K562 (cell line): ENCODE measurements at regions not wholly inside any gene's neighbourhood (a gene's known extent, or its start where the extent isn't known, plus 50 kb on each side); places are given as distances from the start of the nearest gene placed in this dataset.
A peak's percentile ranks its signal among the peaks of the same experiment; 100 is the strongest.

ENCODE experiments used
- ATAC-seq: fragments of 200-7000 bp; cut with Tn5 transposase; 3 replicates; pipeline ENCODE4 v1.9.1; 2020; ENCODE audit warnings: moderate library complexity
- BruUV-seq: library from RNA; stranded (reverse); fragments of 400-500 nt; replicated peaks from 2 replicates; lab custom pipeline; 2021; lab: Mats Ljungman, UMichigan
- CTCF ChIA-PET: fragments of 300-600 bp; formaldehyde crosslinking; extraction: SDS; loops from one replicate; lab custom pipeline; 2021; ENCODE audit warnings: low intra/inter-chr PET ratio; lab: Yijun Ruan, JAX
- POLR2A ChIA-PET: fragments of 300-600, 350-650 bp; sonication (Branson Sonifier 250); formaldehyde crosslinking; extraction: SDS; loops from one replicate; lab custom pipeline; 2021; ENCODE audit warnings: antibody characterized with exemption, inconsistent platforms; lab: Yijun Ruan, JAX
- DNase-seq, 4 experiments: peaks; one replicate each; pipeline versions ENCODE4 v3.0.0 to v3.0.0-alpha.2; 2011 to 2018; ENCODE audit warnings: low spot score in 3 of 4, mixed read lengths in 3 of 4; ENCODE audit errors: extremely low read depth in 1 of 4
- FAIRE-seq: peaks from 2 replicates; lab custom pipeline; 2011; peaks lifted over from hg19 to GRCh38; lab: Jason Lieb, UNC
- H2AFZ ChIP-seq: 2 replicates; pipeline ENCODE4 v1.6.0; 2011; ENCODE audit warnings: low read depth, low read length, control low read depth, inconsistent platforms
- H3K27ac ChIP-seq: fragments of 200-600 bp; 3 replicates; pipeline ENCODE4 v1.8.0; 2011; ENCODE audit warnings: low read depth, mild to moderate bottlenecking, control low read depth, inconsistent platforms, low read length, moderate library complexity, mixed read lengths; ENCODE audit errors: extremely low read depth
- H3K27me3 ChIP-seq, 2 experiments: fragments of 300-600 bp in 1 of 2; 2 replicates in 1 of 2; 3 replicates in 1 of 2; pipeline versions ENCODE4 v1.6.0 to v1.8.0; 2011; ENCODE audit warnings: inconsistent platforms in 2 of 2, low read length in 2 of 2, mild to moderate bottlenecking in 1 of 2, mixed read lengths in 1 of 2, moderate library complexity in 1 of 2; ENCODE audit not compliant: control insufficient read depth in 2 of 2, insufficient read depth in 2 of 2
- H3K36me3 ChIP-seq: fragments of 300-600 bp; 3 replicates; pipeline ENCODE4 v1.8.0; 2011; ENCODE audit warnings: mild to moderate bottlenecking, low read length, inconsistent platforms; ENCODE audit not compliant: control insufficient read depth, insufficient read depth
- H3K4me1 ChIP-seq, 2 experiments: fragments of 200-600 bp in 1 of 2; replicated peaks in 1 of 2; 2 replicates in 1 of 2; 3 replicates in 1 of 2; pipeline versions ENCODE4 v1.5.1 to v1.8.0; 2011; ENCODE audit warnings: inconsistent platforms in 2 of 2, low read length in 2 of 2, mild to moderate bottlenecking in 1 of 2, mixed read lengths in 1 of 2, moderate library complexity in 1 of 2; ENCODE audit not compliant: control insufficient read depth in 2 of 2, insufficient read depth in 2 of 2
- H3K4me2 ChIP-seq: 2 replicates; pipeline ENCODE4 v1.6.1; 2011; ENCODE audit warnings: low read length, control low read depth, inconsistent platforms, mixed read lengths; ENCODE audit not compliant: insufficient read depth
- H3K4me3 ChIP-seq: fragments of 200-600 bp; sonication (generic), shearing (Covaris generic); 2 replicates; pipeline ENCODE4 v1.5.1; 2016; ENCODE audit warnings: control low read depth, inconsistent platforms
- H3K79me2 ChIP-seq: fragments of 200-600 bp; 3 replicates; pipeline ENCODE4 v1.8.0; 2011; ENCODE audit warnings: low read length, inconsistent platforms; ENCODE audit not compliant: control insufficient read depth, insufficient read depth
- H3K9ac ChIP-seq, 2 experiments: 2 replicates each; pipeline versions ENCODE4 v1.6.0 to v1.6.1; 2011; ENCODE audit warnings: low read depth in 2 of 2, low read length in 2 of 2, control low read depth in 1 of 2, inconsistent platforms in 1 of 2, mild to moderate bottlenecking in 1 of 2, mixed read lengths in 1 of 2; ENCODE audit not compliant: insufficient read depth in 1 of 2
- H3K9me1 ChIP-seq: one replicate; pipeline ENCODE4 v1.6.0; 2011; ENCODE audit warnings: inconsistent platforms, mild to moderate bottlenecking, low read length, moderate library complexity; ENCODE audit not compliant: control insufficient read depth, insufficient read depth
- H3K9me3 ChIP-seq: replicated peaks from 2 replicates; pipeline ENCODE4 v1.5.1; 2011; ENCODE audit warnings: low read depth, low read length, inconsistent platforms; ENCODE audit not compliant: control insufficient read depth, insufficient read depth
- H4K20me1 ChIP-seq: replicated peaks from 2 replicates; pipeline ENCODE4 v1.6.1; 2011; ENCODE audit warnings: low read length, inconsistent platforms, mixed read lengths; ENCODE audit not compliant: control insufficient read depth, insufficient read depth
- BRF1 ChIP-seq: IDR thresholded peaks from 3 replicates; pipeline ENCODE4 v1.6.1; 2011; ENCODE audit warnings: borderline replicate concordance, mild to moderate bottlenecking; ENCODE audit not compliant: insufficient read length; ENCODE audit errors: extremely low read depth
- C11orf30 ChIP-seq: fragments of 450-650 bp; IDR thresholded peaks from 2 replicates; pipeline ENCODE4 v1.6.1; 2016; ENCODE audit warnings: low read depth, mild to moderate bottlenecking
- MAFG ChIP-seq: fragments of 450-650 bp; conservative IDR thresholded peaks from 2 replicates; pipeline ENCODE4 v1.6.1; 2016; ENCODE audit warnings: missing genetic modification characterization, missing compliant biosample characterization
- MAFK ChIP-seq: IDR thresholded peaks from 2 replicates; pipeline ENCODE4 v1.6.1; 2011; ENCODE audit warnings: low read length, improper control_type of control experiment
- MCM3 ChIP-seq: fragments of 450-650 bp; IDR thresholded peaks from 2 replicates; pipeline ENCODE4 v1.6.1; 2016
- NFIC ChIP-seq: fragments of 450-650 bp; IDR thresholded peaks from 2 replicates; pipeline ENCODE4 v1.6.1; 2017; ENCODE audit warnings: mild to moderate bottlenecking, inconsistent platforms
- PKNOX1 ChIP-seq: fragments of 450-650 bp; IDR thresholded peaks from 2 replicates; pipeline ENCODE4 v1.6.1; 2016
- POLR2AphosphoS2 ChIP-seq: IDR thresholded peaks from 2 replicates; pipeline ENCODE4 v1.6.1; 2012; ENCODE audit warnings: low read length, improper control_type of control experiment
- SAP30 ChIP-seq: fragments of 200-600 bp; sonication (generic); IDR thresholded peaks from 2 replicates; pipeline ENCODE4 v1.6.1; 2012; ENCODE audit warnings: borderline replicate concordance, low read depth, mild to moderate bottlenecking, moderate library complexity, low read length, control low read depth, inconsistent platforms; ENCODE audit not compliant: insufficient read depth, poor library complexity, severe bottlenecking
- SNAPC5 ChIP-seq: fragments of 250-450 bp; sonication (Bioruptor Pico); IDR thresholded peaks from 2 replicates; pipeline ENCODE4 v1.8.0; 2021; ENCODE audit warnings: moderate library complexity, mild to moderate bottlenecking, inconsistent platforms
- SNIP1 ChIP-seq: fragments of 450-650 bp; IDR thresholded peaks from 2 replicates; pipeline ENCODE4 v1.7.1; 2017; ENCODE audit warnings: low read depth, mild to moderate bottlenecking
- SREBF2 ChIP-seq: sonication (generic); formaldehyde crosslinking; IDR thresholded peaks from 2 replicates; pipeline ENCODE4 v1.4.0; 2020; ENCODE audit warnings: mild to moderate bottlenecking, missing genetic modification reagents
- XRCC4 ChIP-seq: IDR thresholded peaks from one replicate; pipeline ENCODE4 v1.6.1; 2011; ENCODE audit not compliant: insufficient read depth, insufficient read length; ENCODE audit errors: extremely low read depth
- ZC3H4 ChIP-seq: sonication (generic); formaldehyde crosslinking; IDR thresholded peaks from 2 replicates; pipeline ENCODE4 v1.9.0; 2021; ENCODE audit warnings: missing genetic modification reagents, borderline replicate concordance
- ZNF143 ChIP-seq: sonication (generic); formaldehyde crosslinking; IDR thresholded peaks from 2 replicates; pipeline ENCODE4 v1.9.0; 2022; ENCODE audit warnings: mild to moderate bottlenecking, missing genetic modification reagents
- ZNF282 ChIP-seq: sonication (generic); formaldehyde crosslinking; IDR thresholded peaks from 2 replicates; pipeline ENCODE4 v1.8.1; 2023; ENCODE audit warnings: missing genetic modification reagents
- WGBS: fragments of 100-300 bp; shearing (Covaris generic); methylation state at CpG from one replicate; pipeline ENCODE4 v1.1.6; 2016; ENCODE audit warnings: low coverage, mixed read lengths; ENCODE audit not compliant: insufficient coverage; ENCODE audit errors: missing lambda C conversion rate; 5-methylcytosine and 5-hydroxymethylcytosine counted together
- in situ Hi-C: fragments of 300-500 bp; cut with MboI; formaldehyde crosslinking; loops from 4 replicates; pipeline ENCODE4 v1.15.0; 2018; ENCODE audit warnings: inconsistent platforms, mixed read lengths
- intact Hi-C: fragments of 100-400 bp; cut with micrococcal nuclease; formaldehyde crosslinking; loops from 2 replicates; pipeline ENCODE4 v1.14.2; 2022
- TF ChIP-seq, protein P1 (sequence below): fragments of 450-650 bp; IDR thresholded peaks from 2 replicates; pipeline ENCODE4 v1.6.1; 2018; ENCODE audit not compliant: partially characterized antibody

DNA sequence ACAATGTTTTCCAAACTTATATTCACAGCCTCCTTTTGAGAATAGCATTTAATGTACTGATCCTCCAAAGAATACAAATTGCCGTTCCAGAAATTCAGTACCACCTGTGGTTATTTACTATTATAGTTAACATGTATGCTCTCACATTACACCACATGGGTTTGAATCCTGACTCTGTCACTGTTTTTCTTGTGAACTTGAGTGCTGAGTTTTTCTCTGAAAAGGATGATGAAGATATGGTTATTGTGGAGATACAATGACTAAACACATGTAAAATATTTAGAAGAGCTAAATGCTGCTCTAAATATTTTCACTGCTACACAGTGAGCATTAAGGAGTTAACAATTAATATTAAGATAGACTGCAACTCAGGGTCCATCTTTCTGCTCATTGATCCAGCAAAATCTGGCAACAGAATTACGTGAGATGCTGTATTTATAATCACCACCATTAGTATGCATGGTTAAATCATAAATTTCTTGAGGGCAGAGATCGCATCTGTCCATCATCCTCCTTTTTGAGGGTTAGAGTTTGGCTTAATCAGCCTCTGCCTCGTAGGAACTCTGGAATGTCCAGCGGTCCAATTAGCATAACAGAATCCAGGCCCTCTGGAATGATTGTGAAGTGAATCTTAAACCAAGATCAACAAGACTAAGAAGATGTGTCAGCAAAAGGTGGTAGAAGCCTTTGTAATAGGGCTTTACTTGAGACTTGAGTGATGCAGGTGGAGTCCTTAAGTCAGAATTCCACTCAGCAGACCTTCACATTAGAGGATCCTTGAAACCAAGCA is 152.8 kb downstream of the MACC1 start (continued):
- TF ChIP-seq SREBF2 (CRISPR knock-in tag) (no peak), SNAPC5 (CRISPR knock-in tag) (no peak), BRF1 (no peak), SNIP1 (no peak)

- no peaks in the 10 kb centered on the region; the same call in 1 of the 2 replicates for H3K9me3 ChIP-seq
- H3K4me2 ChIP-seq: no peak overlapping the region
- DNase-seq (no peak), ATAC-seq (no peak), FAIRE-seq (no peak)
- H3K27me3 ChIP-seq: no peaks in the 10 kb centered on the region
- H3K9me1 ChIP-seq: no peaks in the 10 kb centered on the region
- H3K27ac ChIP-seq: no peak overlapping the region
- peaks cover 0 to 2% of the 10 kb centered on the region in 2 experiments; a peak in 2 of 5 replicates for H3K4me1 ChIP-seq
- H4K20me1 ChIP-seq: no peaks in the 10 kb centered on the region
- ChIA-PET CTCF (no interaction called here), POLR2A (no interaction called here)
- intact Hi-C loops (no loop called here), in situ Hi-C loops (no loop called here)
- no peak overlapping the region for H3K4me3 ChIP-seq
- H3K9ac ChIP-seq: no peak overlapping the region
- 2% methylated on average over 3 of the region's 3 CpGs for WGBS
- BruUV-seq: no TSS peak
- H3K36me3 ChIP-seq: no peaks in the 10 kb centered on the region
- H2AFZ ChIP-seq: no peak overlapping the region
- H3K79me2 ChIP-seq: no peaks in the 10 kb centered on the region
- no peak for TF ChIP-seq ZC3H4 (CRISPR knock-in tag)
- TF ChIP-seq, protein P1, sequence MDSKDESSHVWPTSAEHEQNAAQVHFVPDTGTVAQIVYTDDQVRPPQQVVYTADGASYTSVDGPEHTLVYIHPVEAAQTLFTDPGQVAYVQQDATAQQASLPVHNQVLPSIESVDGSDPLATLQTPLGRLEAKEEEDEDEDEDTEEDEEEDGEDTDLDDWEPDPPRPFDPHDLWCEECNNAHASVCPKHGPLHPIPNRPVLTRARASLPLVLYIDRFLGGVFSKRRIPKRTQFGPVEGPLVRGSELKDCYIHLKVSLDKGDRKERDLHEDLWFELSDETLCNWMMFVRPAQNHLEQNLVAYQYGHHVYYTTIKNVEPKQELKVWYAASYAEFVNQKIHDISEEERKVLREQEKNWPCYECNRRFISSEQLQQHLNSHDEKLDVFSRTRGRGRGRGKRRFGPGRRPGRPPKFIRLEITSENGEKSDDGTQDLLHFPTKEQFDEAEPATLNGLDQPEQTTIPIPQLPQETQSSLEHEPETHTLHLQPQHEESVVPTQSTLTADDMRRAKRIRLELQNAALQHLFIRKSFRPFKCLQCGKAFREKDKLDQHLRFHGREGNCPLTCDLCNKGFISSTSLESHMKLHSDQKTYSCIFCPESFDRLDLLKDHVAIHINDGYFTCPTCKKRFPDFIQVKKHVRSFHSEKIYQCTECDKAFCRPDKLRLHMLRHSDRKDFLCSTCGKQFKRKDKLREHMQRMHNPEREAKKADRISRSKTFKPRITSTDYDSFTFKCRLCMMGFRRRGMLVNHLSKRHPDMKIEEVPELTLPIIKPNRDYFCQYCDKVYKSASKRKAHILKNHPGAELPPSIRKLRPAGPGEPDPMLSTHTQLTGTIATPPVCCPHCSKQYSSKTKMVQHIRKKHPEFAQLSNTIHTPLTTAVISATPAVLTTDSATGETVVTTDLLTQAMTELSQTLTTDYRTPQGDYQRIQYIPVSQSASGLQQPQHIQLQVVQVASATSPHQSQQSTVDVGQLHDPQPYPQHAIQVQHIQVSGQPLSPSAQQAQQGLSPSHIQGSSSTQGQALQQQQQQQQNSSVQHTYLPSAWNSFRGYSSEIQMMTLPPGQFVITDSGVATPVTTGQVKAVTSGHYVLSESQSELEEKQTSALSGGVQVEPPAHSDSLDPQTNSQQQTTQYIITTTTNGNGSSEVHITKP: no peak
- TF ChIP-seq NFIC: no peak
- TF ChIP-seq XRCC4: no peak
- TF ChIP-seq PKNOX1: no peak
- peak; percentile 46; the same call in 1 of the 2 replicates for TF ChIP-seq MAFG (tag)
- TF ChIP-seq C11orf30: peak; percentile 66
- TF ChIP-seq POLR2AphosphoS2: no peak
- no peak for TF ChIP-seq ZNF282 (CRISPR knock-in tag)
- TF ChIP-seq SAP30: no peak
- TF ChIP-seq ZNF143 (CRISPR knock-in tag): no peak
- TF ChIP-seq MAFK: peak; percentile 74
- no peak for TF ChIP-seq MCM3
Observed at GRCh38 chr7:20063644-20064043, 153.5 kb downstream of the MACC1 start.
